ENCODE measurements at regions not wholly inside any gene's neighbourhood (a gene's known extent, or its start where the extent isn't known, plus 50 kb on each side); places are given as distances from the start of the nearest gene placed in this dataset.

DNA sequence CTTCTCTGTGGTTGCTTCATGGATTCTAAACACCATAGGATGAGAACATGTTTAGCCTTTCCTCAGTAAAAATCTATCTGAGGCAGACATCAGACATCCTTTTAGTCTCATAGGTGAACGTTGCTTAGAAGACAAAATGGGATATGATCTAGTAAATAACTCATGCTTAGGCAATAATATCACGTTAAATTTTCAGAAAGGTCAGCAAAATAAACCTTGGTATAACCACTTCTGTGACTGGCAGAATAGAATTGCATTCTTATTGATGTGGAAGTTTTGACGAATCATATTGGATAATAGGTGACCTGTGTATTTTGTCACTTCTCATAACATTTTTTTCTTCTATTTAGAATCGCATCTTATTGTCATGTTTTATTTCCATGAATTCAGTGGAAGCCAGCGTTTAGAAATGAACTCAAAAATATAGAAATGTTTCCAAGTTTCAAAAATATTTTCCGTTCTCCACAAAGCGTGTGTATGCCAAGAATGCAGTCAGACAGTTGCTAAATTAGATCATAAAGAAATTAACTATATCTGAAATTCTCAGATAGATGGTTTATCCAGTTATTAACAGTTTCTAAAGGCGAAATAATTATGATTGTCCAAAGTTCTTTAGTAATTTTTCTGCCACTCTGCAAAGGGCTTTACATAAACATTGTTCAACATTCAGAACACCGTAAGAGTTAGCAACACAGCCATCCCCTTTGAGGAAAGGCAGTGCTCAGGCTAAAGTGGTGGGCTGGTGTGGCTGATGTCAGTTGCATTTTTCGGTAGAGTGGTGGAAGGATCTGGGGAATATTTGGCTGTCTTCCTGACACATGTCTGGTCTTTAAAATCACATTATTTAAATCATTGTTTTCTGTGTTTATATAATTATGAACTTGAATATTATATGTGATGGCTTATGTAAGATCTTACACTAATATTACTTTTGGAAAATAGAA, 827.2 kb downstream of the MTRR start:
- no peak for TF ChIP-seq JUND (IDR thresholded peaks at IDR 0.05; ENCODE audit: low read depth)
- in situ Hi-C loops (cut with HindIII; ENCODE audit: low pct_unique_long_range_greater_than_20kb, low sequenced_read_pairs): no loop called here
- no peak for DNase-seq (ENCODE audit: low read depth in 1 of 2, low spot score in 1 of 2)

DNA sequence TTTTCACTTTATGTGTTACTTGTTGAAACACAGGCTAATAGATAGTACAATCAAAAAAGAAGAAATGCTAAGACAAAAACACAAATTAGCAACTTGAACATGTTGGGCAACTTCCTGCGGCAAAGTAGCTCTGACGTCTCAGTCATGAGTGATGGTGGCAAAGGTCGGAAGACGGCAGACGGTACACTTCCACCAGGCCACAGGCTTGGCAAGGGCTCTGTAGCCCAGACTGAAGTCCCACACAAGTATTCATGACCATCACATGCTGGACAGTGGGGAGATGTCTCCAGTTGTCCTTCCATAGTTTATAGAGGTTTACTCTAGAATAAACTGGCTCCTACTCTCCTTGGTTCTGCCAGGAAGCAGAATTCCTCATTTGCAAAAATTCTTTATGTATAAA, 831.3 kb downstream of the MTRR start:
- in situ Hi-C loops (cut with HindIII; ENCODE audit: low pct_unique_long_range_greater_than_20kb, low sequenced_read_pairs): no loop called here
- DNase-seq (ENCODE audit: low read depth in 1 of 2, low spot score in 1 of 2): no peak
- TF ChIP-seq JUND (IDR thresholded peaks at IDR 0.05; ENCODE audit: low read depth): no peak

DNA sequence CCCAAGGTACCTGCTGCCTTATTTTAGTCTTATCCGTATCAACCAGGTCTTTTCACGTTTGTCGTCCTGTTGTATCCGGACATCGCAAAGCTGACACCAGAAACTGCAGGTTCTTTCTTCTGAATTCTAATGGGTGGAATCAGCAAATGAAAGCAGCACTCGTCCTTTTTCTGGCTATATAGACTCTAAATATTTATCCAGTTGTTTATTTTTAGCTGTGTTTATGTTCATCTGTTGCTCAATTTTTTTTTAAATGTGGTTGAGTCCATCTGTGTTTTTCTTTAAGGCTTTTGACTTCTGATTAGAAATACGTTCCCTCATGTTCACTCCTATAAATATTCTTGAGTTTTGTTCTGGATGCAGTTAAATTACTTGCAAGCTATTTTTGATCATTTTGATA, 831.7 kb downstream of the MTRR start:
- no peak for DNase-seq (ENCODE audit: low read depth in 1 of 2, low spot score in 1 of 2)
- TF ChIP-seq JUND (IDR thresholded peaks at IDR 0.05; ENCODE audit: low read depth): no peak
- in situ Hi-C loops (cut with HindIII; ENCODE audit: low pct_unique_long_range_greater_than_20kb, low sequenced_read_pairs): no loop called here

DNA sequence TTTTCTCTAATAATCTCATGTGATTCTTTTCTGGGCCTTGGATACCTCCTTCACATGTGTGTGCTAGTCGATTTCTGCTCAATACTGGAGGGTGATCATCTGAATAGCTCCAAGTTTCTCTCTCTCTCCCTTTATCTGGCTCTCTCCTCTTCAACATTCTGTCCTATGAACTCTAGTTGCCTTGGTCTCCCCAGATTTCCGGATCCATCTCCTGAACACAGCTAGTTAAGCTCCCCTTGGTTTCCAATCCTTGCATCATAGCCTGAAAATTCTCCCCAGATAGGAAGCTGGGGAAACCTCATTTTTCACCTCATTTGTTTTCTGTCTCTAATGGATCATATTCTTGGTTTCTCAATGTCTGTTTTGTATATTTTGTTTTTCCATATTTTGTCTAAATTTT, 832.3 kb downstream of the MTRR start:
- in situ Hi-C loops (cut with HindIII; ENCODE audit: low pct_unique_long_range_greater_than_20kb, low sequenced_read_pairs): no loop called here
- DNase-seq (ENCODE audit: low read depth in 1 of 2, low spot score in 1 of 2): no peak
- no peak for TF ChIP-seq JUND (IDR thresholded peaks at IDR 0.05; ENCODE audit: low read depth)

DNA sequence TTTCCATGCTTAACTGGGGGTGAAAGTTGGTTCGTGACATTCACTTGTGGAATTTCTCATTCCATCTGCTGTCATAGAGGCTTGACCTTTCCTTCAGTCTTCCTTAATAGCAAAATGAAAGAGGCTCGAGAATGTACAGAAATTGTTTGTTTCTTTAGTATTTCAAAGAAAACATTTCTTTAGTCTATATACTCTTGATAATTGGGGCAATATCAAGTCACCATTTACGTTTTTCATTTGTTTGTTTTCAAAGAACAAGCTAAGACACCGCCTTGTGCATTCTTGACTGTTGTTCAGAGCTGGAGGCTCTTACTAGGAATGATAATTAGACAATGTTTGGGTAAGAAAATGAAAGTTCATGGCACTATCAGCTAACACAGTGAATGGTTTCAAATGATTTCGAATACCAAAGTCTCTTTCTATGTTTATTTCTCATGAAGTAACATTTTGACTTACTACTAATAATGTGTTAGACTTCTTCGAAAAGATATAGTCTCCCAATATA, 835.4 kb downstream of the SEMA5A start:
- no peak for DNase-seq (ENCODE audit: low read depth in 1 of 2, low spot score in 1 of 2)
- in situ Hi-C loops (cut with HindIII; ENCODE audit: low pct_unique_long_range_greater_than_20kb, low sequenced_read_pairs): no loop called here
- no peak for TF ChIP-seq JUND (IDR thresholded peaks at IDR 0.05; ENCODE audit: low read depth)

DNA sequence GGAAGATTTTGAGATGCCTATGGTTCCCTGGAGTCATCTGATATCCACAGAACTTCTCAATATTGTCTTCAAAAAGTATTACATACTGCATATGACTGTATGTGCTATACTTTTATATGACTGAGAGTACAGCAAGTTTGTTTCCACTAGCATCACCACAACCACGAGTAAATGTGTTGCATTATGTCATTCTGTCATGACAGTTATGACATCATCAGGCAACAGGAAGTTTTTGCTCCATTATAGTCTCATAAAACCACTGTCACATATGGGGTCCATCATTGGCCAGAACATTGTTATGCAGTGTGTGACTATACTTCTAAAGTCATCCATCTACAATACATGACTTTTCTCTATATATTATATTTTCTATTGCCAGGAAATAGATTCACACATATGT, 831.7 kb downstream of the SEMA5A start:
- in situ Hi-C loops (cut with HindIII; ENCODE audit: low pct_unique_long_range_greater_than_20kb, low sequenced_read_pairs): no loop called here
- TF ChIP-seq JUND (IDR thresholded peaks at IDR 0.05; ENCODE audit: low read depth): no peak
- no peak for DNase-seq (ENCODE audit: low read depth in 1 of 2, low spot score in 1 of 2)

DNA sequence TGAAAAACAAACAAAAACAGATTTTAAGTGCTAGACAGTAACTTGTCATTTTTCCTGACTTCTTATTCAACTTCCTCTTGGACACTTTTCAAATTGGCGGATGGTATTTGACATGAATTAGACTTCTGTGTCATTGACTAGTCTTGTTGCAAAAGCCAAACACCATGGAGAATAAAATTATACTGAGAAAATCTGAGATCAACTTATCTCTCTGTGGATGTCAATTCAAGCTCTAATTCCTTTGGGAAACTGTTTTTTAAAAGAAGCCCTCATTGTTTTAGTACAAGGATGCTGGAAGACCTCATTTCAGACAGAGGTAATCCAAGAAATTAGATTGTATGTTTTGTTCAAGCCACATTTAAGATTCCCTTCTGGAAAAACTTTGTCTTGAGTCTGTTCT, 831.0 kb downstream of the SEMA5A start:
- TF ChIP-seq JUND (IDR thresholded peaks at IDR 0.05; ENCODE audit: low read depth): no peak
- DNase-seq (ENCODE audit: low read depth in 1 of 2, low spot score in 1 of 2): no peak
- in situ Hi-C loops (cut with HindIII; ENCODE audit: low pct_unique_long_range_greater_than_20kb, low sequenced_read_pairs): no loop called here

DNA sequence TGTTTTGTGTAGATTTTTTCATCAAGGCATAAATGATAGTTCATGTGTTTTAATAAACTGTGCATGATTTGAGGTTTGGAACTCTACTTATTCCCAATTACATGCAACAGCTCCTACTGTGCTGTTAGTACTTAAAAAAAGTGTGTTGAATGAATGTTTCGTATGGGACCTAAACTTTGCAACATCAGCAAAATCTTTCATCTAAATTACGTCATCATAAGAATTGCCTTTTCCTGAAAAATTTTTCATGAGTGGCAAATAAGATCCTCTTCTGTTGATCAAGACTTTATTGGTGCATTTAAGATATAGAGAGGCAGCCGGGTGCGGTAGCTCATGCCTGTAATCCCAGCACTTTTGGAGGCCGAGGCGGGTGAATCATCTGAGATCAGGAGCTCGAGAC, 826.1 kb downstream of the SEMA5A start:
- no peak for DNase-seq (ENCODE audit: low read depth in 1 of 2, low spot score in 1 of 2)
- no peak for TF ChIP-seq JUND (IDR thresholded peaks at IDR 0.05; ENCODE audit: low read depth)
- in situ Hi-C loops (cut with HindIII; ENCODE audit: low pct_unique_long_range_greater_than_20kb, low sequenced_read_pairs): no loop called here

DNA sequence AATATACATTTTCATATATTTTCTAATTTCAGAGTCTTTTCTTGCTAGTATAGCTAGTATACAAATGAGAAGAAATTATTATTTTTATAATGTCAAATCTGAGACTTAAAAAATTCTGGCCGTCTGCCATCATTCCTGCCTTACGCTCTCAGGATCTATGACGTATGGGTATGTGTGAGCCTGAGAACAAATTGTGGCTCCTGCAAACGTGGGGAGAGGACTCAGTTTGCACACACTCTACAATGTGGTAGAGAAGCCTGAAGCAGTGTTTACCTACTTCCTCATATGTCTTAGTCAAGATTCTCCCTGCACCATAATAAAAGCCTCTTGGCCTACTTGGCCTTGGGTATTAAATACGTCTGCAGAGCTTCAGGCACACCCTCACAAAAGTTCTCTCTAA, 825.4 kb downstream of the SEMA5A start:
- DNase-seq (ENCODE audit: low read depth in 1 of 2, low spot score in 1 of 2): no peak
- TF ChIP-seq JUND (IDR thresholded peaks at IDR 0.05; ENCODE audit: low read depth): no peak
- in situ Hi-C loops (cut with HindIII; ENCODE audit: low pct_unique_long_range_greater_than_20kb, low sequenced_read_pairs): no loop called here

DNA sequence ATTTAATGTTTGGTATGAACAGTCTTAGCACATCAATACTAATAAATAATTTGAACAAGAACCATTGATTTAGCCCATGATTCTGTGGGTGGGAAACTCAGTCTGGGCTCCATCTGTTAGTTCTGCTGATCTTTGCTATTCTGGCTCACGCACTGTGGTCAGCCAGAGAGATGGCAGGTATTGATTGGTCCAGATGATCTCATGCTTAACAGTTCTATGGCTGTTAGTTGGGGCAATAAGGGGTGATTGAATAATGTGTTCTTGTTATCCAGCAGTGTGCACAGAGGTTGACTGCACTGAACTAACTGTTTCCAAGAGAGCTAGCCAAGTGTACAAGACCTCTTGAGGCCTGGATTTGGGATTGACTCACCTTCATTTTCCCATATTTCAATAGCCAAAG, 824.3 kb downstream of the SEMA5A start:
- no peak for DNase-seq (ENCODE audit: low read depth in 1 of 2, low spot score in 1 of 2)
- no peak for TF ChIP-seq JUND (IDR thresholded peaks at IDR 0.05; ENCODE audit: low read depth)
- in situ Hi-C loops (cut with HindIII; ENCODE audit: low pct_unique_long_range_greater_than_20kb, low sequenced_read_pairs): no loop called here

DNA sequence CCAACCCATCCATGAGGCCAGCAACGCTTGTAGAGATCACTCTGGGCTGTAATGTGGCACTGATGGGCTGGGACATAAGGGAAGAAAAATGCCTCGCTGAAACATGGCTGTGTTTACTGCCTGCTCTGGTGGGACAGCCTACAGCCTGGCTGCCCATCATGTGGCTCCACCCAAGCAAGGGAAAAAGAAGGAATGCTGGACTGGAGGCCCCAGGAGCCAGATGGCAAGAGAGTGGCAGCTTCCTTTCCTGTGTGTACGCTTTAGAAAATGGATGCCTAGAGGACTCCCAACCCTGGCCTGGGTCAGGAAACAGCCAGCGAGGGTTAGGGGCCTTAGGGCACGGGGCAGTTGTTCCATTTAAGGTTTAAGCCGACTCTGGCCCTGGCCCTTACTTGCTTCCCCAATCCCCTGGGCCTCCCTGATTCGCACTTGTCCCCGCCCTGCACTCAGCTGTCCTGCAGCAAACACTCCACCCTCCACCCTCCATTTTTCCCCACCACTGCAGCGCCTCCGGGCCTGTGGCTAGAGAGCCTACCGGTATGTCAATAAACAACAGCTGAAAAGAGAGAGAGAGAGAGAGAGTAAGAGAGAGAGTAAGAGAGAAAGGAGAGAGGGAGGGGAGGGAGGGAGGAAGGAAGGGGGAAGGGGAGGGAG, 819.4 kb downstream of the SEMA5A start:
- TF ChIP-seq JUND (IDR thresholded peaks at IDR 0.05; ENCODE audit: low read depth): no peak
- in situ Hi-C loops (cut with HindIII; ENCODE audit: low pct_unique_long_range_greater_than_20kb, low sequenced_read_pairs): no loop called here
- peak in 1 of 2 experiments; percentile 49 for DNase-seq (ENCODE audit: low read depth in 1 of 2, low spot score in 1 of 2)

DNA sequence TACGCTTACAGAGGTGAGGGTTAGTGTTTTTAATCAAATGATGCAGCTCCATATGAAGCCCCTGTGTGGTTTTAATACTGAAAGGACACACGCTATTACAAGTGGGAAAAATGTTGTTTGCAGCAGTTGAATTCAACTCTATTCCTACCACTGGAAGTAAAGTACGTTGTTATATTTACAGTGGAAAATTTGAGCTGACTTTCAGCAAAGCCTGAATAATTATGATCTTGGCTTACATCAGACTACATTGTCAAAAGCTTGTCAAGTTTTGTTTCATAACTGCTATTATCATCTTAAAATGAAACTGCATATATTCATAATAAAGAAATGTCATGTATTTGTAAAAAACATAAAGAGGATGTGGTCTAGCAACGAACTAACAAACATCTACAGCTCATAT, 818.5 kb downstream of the SEMA5A start:
- no peak for DNase-seq (ENCODE audit: low read depth in 1 of 2, low spot score in 1 of 2)
- in situ Hi-C loops (cut with HindIII; ENCODE audit: low pct_unique_long_range_greater_than_20kb, low sequenced_read_pairs): no loop called here
- no peak for TF ChIP-seq JUND (IDR thresholded peaks at IDR 0.05; ENCODE audit: low read depth)

DNA sequence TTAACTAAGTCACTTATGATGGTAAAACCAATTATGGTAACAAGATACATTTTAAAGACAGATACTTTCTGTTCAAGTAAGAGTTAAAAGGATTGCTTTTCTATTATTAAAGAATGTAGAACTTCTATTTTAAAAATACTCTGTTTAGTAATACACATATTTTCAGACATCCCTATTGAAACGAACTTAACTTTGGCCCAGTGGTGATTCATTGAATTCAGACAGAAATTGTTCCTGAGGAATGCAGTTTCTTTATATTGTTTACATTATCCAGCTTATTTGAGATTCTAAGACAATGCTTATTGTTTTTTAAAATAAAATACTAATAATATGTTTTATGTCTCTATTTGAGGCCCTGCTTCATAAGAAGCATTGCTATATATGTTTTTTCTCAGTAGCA, 816.4 kb downstream of the SEMA5A start:
- in situ Hi-C loops (cut with HindIII; ENCODE audit: low pct_unique_long_range_greater_than_20kb, low sequenced_read_pairs): no loop called here
- no peak for TF ChIP-seq JUND (IDR thresholded peaks at IDR 0.05; ENCODE audit: low read depth)
- DNase-seq (ENCODE audit: low read depth in 1 of 2, low spot score in 1 of 2): no peak
